Neural cell (in vitro differentiated cells): ENCODE measurements at regions not wholly inside any gene's neighbourhood (a gene's known extent, or its start where the extent isn't known, plus 50 kb on each side); places are given as distances from the start of the nearest gene placed in this dataset.

ENCODE experiments used
- EP300 ChIP-seq: fragments of 450-650 bp; conservative IDR thresholded peaks from 2 replicates; pipeline ENCODE4 v1.6.1; 2014; ENCODE audit warnings: antibody characterized with exemption, mild to moderate bottlenecking, moderate library complexity; ENCODE audit not compliant: poor library complexity, severe bottlenecking
- EZH2 ChIP-seq: fragments of 200-600, 300-800 bp; shearing (Covaris generic), sonication (generic); IDR thresholded peaks from 2 replicates; pipeline ENCODE4 v1.6.1; 2014; ENCODE audit warnings: antibody characterized with exemption, low read length, borderline replicate concordance, mild to moderate bottlenecking; ENCODE audit not compliant: insufficient read depth, poor library complexity, severe bottlenecking
- POLR2AphosphoS5 ChIP-seq: IDR thresholded peaks from 2 replicates; pipeline ENCODE4 v1.6.1; 2012
- RAD21 ChIP-seq: fragments of 450-650 bp; conservative IDR thresholded peaks from 2 replicates; pipeline ENCODE4 v1.6.1; 2014; ENCODE audit warnings: antibody characterized with exemption, mild to moderate bottlenecking, moderate library complexity
- SMC3 ChIP-seq: fragments of 450-650 bp; conservative IDR thresholded peaks from 2 replicates; pipeline ENCODE4 v1.6.1; 2014; ENCODE audit warnings: antibody characterized with exemption, mild to moderate bottlenecking, moderate library complexity; ENCODE audit not compliant: poor library complexity
- TAF1 ChIP-seq: IDR thresholded peaks from 2 replicates; pipeline ENCODE4 v1.6.1; 2012; ENCODE audit warnings: low read depth
- TF ChIP-seq, protein P1 (sequence below): fragments of 450-650 bp; IDR thresholded peaks from 2 replicates; pipeline ENCODE4 v1.5.1; 2014; ENCODE audit warnings: antibody characterized with exemption, mild to moderate bottlenecking, moderate library complexity; ENCODE audit not compliant: poor library complexity, severe bottlenecking
- TF ChIP-seq, protein P2 (sequence below): IDR thresholded peaks from 2 replicates; pipeline ENCODE4 v1.6.1; 2012; ENCODE audit warnings: borderline replicate concordance

DNA sequence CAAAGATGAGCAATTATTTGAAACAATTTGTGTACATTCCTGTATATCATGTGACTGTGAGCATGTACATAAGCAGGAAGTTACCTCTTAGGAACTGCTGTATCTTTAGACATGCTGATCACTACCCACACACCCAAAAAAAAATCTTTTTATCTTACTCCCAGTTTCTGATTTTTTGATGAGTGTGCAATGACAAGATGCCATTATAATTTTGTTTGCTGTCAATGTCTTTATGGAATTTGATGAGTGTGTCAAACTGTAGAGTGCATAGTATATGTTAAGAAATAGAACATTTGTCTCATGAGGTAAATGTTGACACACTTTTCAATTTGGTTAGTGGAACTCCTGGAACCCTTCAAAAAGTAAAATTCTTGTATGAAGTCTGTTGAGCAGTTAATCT lies 84.0 kb upstream of the TMEFF2 start:
- TF ChIP-seq, protein P1, sequence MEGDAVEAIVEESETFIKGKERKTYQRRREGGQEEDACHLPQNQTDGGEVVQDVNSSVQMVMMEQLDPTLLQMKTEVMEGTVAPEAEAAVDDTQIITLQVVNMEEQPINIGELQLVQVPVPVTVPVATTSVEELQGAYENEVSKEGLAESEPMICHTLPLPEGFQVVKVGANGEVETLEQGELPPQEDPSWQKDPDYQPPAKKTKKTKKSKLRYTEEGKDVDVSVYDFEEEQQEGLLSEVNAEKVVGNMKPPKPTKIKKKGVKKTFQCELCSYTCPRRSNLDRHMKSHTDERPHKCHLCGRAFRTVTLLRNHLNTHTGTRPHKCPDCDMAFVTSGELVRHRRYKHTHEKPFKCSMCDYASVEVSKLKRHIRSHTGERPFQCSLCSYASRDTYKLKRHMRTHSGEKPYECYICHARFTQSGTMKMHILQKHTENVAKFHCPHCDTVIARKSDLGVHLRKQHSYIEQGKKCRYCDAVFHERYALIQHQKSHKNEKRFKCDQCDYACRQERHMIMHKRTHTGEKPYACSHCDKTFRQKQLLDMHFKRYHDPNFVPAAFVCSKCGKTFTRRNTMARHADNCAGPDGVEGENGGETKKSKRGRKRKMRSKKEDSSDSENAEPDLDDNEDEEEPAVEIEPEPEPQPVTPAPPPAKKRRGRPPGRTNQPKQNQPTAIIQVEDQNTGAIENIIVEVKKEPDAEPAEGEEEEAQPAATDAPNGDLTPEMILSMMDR = no peak
- TF ChIP-seq RAD21 (no peak), EZH2 (no peak), EP300 (no peak), TAF1 (no peak), SMC3 (no peak), POLR2AphosphoS5 (no peak)
- TF ChIP-seq, protein P2, sequence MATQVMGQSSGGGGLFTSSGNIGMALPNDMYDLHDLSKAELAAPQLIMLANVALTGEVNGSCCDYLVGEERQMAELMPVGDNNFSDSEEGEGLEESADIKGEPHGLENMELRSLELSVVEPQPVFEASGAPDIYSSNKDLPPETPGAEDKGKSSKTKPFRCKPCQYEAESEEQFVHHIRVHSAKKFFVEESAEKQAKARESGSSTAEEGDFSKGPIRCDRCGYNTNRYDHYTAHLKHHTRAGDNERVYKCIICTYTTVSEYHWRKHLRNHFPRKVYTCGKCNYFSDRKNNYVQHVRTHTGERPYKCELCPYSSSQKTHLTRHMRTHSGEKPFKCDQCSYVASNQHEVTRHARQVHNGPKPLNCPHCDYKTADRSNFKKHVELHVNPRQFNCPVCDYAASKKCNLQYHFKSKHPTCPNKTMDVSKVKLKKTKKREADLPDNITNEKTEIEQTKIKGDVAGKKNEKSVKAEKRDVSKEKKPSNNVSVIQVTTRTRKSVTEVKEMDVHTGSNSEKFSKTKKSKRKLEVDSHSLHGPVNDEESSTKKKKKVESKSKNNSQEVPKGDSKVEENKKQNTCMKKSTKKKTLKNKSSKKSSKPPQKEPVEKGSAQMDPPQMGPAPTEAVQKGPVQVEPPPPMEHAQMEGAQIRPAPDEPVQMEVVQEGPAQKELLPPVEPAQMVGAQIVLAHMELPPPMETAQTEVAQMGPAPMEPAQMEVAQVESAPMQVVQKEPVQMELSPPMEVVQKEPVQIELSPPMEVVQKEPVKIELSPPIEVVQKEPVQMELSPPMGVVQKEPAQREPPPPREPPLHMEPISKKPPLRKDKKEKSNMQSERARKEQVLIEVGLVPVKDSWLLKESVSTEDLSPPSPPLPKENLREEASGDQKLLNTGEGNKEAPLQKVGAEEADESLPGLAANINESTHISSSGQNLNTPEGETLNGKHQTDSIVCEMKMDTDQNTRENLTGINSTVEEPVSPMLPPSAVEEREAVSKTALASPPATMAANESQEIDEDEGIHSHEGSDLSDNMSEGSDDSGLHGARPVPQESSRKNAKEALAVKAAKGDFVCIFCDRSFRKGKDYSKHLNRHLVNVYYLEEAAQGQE = no peak
